ENCODE measurements at regions not wholly inside any gene's neighbourhood (a gene's known extent, or its start where the extent isn't known, plus 50 kb on each side); places are given as distances from the start of the nearest gene placed in this dataset.
"Not testable (repeated sequence)": the region's sequence is repeated elsewhere in the genome, so short reads cannot be mapped to it uniquely, and the experiment has no call there.

- not testable (repeated sequence) for DNase-seq (ENCODE audit: low spot score)
Observed at GRCh38 chr10:70990156-70990555, 101.8 kb upstream of the PCBD1 start.

- DNase-seq (ENCODE audit: low spot score) = no peak
Observed at GRCh38 chr10:70990681-70991080, 102.3 kb upstream of the PCBD1 start.

- DNase-seq (ENCODE audit: low spot score) = no peak
Observed at GRCh38 chr10:70991140-70992124, 103.1 kb upstream of the PCBD1 start.

GRCh38 chr10:70992436-70992835, 104.1 kb upstream of the PCBD1 start:
- DNase-seq (ENCODE audit: low spot score) = no peak

GRCh38 chr10:70993051-70993450, 104.7 kb upstream of the PCBD1 start:
- no peak for DNase-seq (ENCODE audit: low spot score)

GRCh38 chr10:70996549-70996948, 108.2 kb upstream of the PCBD1 start:
- DNase-seq (ENCODE audit: low spot score) = no peak

- no peak for DNase-seq (ENCODE audit: low spot score)
Observed at GRCh38 chr10:70997236-70997635, 108.9 kb upstream of the PCBD1 start.

- DNase-seq (ENCODE audit: low spot score) = no peak
Observed at GRCh38 chr10:70998086-70998485, 109.7 kb upstream of the PCBD1 start.

GRCh38 chr10:71001470-71001869, 113.1 kb upstream of the PCBD1 start:
- no peak for DNase-seq (ENCODE audit: low spot score)

- DNase-seq (ENCODE audit: low spot score) = no peak
Observed at GRCh38 chr10:71004176-71005075, 116.1 kb upstream of the PCBD1 start.

GRCh38 chr10:71005337-71006305, 117.3 kb upstream of the PCBD1 start:
- no peak for DNase-seq (ENCODE audit: low spot score)

GRCh38 chr10:71006506-71006905, 118.1 kb upstream of the PCBD1 start:
- no peak for DNase-seq (ENCODE audit: low spot score)

- DNase-seq (ENCODE audit: low spot score) = no peak
Observed at GRCh38 chr10:71007516-71007915, 119.2 kb upstream of the PCBD1 start.

- no peak for DNase-seq (ENCODE audit: low spot score)
Observed at GRCh38 chr10:71008150-71008549, 119.8 kb upstream of the PCBD1 start.

GRCh38 chr10:71009126-71009525, 120.8 kb upstream of the PCBD1 start:
- DNase-seq (ENCODE audit: low spot score) = no peak

GRCh38 chr10:71010730-71011129, 122.4 kb upstream of the PCBD1 start:
- DNase-seq (ENCODE audit: low spot score) = no peak

- no peak for DNase-seq (ENCODE audit: low spot score)
Observed at GRCh38 chr10:71011141-71011540, 122.8 kb upstream of the PCBD1 start.

GRCh38 chr10:71014021-71014805, 125.8 kb upstream of the PCBD1 start:
- no peak for DNase-seq (ENCODE audit: low spot score)

- DNase-seq (ENCODE audit: low spot score) = no peak
Observed at GRCh38 chr10:71015674-71016073, 127.3 kb upstream of the PCBD1 start.

GRCh38 chr10:71020061-71020460, 131.7 kb upstream of the PCBD1 start:
- DNase-seq (ENCODE audit: low spot score) = not testable (repeated sequence)

- no peak for DNase-seq (ENCODE audit: low spot score)
Observed at GRCh38 chr10:71021402-71021801, 133.0 kb upstream of the PCBD1 start.

Data from kidney tubule cell (primary cell).